Neural progenitor cell (in vitro differentiated cells): ENCODE measurements at regions not wholly inside any gene's neighbourhood (a gene's known extent, or its start where the extent isn't known, plus 50 kb on each side); places are given as distances from the start of the nearest gene placed in this dataset.

ENCODE experiments used
- DNase-seq: peaks from one replicate; pipeline ENCODE4 v3.0.0-alpha.2; 2016; ENCODE audit warnings: low spot score
- H2AFZ ChIP-seq: fragments of 200-600 bp; sonication (generic); replicated peaks from 2 replicates; pipeline ENCODE4 v1.6.1; 2016; ENCODE audit warnings: antibody characterized with exemption
- H3F3A ChIP-seq: fragments of 200-600 bp; sonication (generic); 2 replicates; pipeline ENCODE4 v1.6.1; 2016; ENCODE audit warnings: antibody characterized with exemption, low read depth
- H3K27ac ChIP-seq: fragments of 200-600 bp; sonication (generic); 2 replicates; pipeline ENCODE4 v1.5.1; 2016; ENCODE audit warnings: mild to moderate bottlenecking
- H3K27me3 ChIP-seq: fragments of 200-600 bp; sonication (generic); 2 replicates; pipeline ENCODE4 v1.6.1; 2016; ENCODE audit warnings: mild to moderate bottlenecking, moderate library complexity
- H3K36me3 ChIP-seq: fragments of 200-600 bp; sonication (generic); 2 replicates; pipeline ENCODE4 v1.5.1; 2016
- H3K4me1 ChIP-seq: fragments of 200-600 bp; sonication (generic); 2 replicates; pipeline ENCODE4 v1.6.1; 2016; ENCODE audit warnings: mixed run types
- H3K4me2 ChIP-seq: fragments of 200-600 bp; sonication (generic); 2 replicates; pipeline ENCODE4 v1.6.1; 2016
- H3K4me3 ChIP-seq: fragments of 200-600 bp; sonication (generic); 2 replicates; pipeline ENCODE4 v1.5.1; 2016
- H3K79me2 ChIP-seq: fragments of 200-600 bp; sonication (generic); 2 replicates; pipeline ENCODE4 v1.6.1; 2016; ENCODE audit warnings: low read depth
- H3K9ac ChIP-seq: fragments of 200-600 bp; sonication (generic); 2 replicates; pipeline ENCODE4 v1.6.1; 2016
- H3K9me3 ChIP-seq: fragments of 200-600 bp; sonication (generic); 2 replicates; pipeline ENCODE4 v1.5.1; 2016; ENCODE audit warnings: low read depth
- H4K20me1 ChIP-seq: fragments of 200-600 bp; sonication (generic); 2 replicates; pipeline ENCODE4 v1.6.1; 2016; ENCODE audit warnings: low read depth
- H3K27ac Mint-ChIP-seq: 3 replicates; pipeline ENCODE4 v1.8.0; 2021; ENCODE audit warnings: mixed read lengths
- H3K27me3 Mint-ChIP-seq: 2 replicates; pipeline ENCODE4 v1.8.0; 2022; ENCODE audit warnings: low read depth, mild to moderate bottlenecking, inconsistent platforms, moderate library complexity, mixed read lengths; ENCODE audit not compliant: insufficient read depth
- H3K36me3 Mint-ChIP-seq: 3 replicates; pipeline ENCODE4 v1.8.0; 2021; ENCODE audit warnings: mixed read lengths
- H3K4me1 Mint-ChIP-seq: 3 replicates; pipeline ENCODE4 v1.8.0; 2021; ENCODE audit warnings: mixed read lengths
- H3K4me3 Mint-ChIP-seq: 3 replicates; pipeline ENCODE4 v1.8.0; 2021; ENCODE audit warnings: mild to moderate bottlenecking, moderate library complexity, mixed read lengths
- H3K9me3 Mint-ChIP-seq: 3 replicates; pipeline ENCODE4 v1.8.0; 2020; ENCODE audit warnings: mixed read lengths
- EZH2 ChIP-seq: fragments of 200-600 bp; sonication (generic); IDR thresholded peaks from 2 replicates; pipeline ENCODE4 v1.6.1; 2017; ENCODE audit warnings: antibody characterized with exemption, mild to moderate bottlenecking, moderate library complexity
- EZH2phosphoT487 ChIP-seq: fragments of 200-600 bp; sonication (generic); IDR thresholded peaks from 2 replicates; pipeline ENCODE4 v1.6.1; 2017; ENCODE audit warnings: antibody characterized with exemption
- TF ChIP-seq, protein P1 (sequence below): fragments of 200-600 bp; sonication (generic); IDR thresholded peaks from 2 replicates; pipeline ENCODE4 v1.5.1; 2017; ENCODE audit warnings: antibody characterized with exemption, mild to moderate bottlenecking

DNA sequence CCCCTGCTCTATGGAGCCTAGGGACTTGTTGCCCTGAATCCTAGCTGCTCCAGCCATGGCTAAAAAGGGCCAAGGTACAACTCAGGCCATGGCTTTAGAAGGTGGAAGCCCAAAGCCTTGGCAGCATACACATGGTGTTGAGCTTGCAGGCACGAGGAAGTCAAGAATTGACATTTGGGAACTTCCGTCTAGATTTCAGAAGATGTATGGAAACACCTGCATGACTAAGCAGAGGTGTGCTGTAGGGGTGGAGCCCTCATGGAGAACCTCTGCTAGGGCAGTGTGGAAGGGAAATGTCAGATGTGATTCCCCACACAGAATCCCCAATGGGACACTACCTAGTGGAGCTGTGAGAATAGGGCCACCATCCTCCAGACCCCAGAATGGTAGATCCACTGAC is 95.1 kb upstream of the TMEM170B start:
- Histone ChIP-seq H3K27ac (no peak overlapping the region), H3K79me2 (no peaks in the 10 kb centered on the region), H3K4me3 (no peak overlapping the region), H3K4me1 (no peaks in the 10 kb centered on the region), H3K27me3 (no peaks in the 10 kb centered on the region), H3K36me3 (no peaks in the 10 kb centered on the region), H3F3A (no peaks in the 10 kb centered on the region), H3K4me2 (no peak overlapping the region), H3K9me3 (no peaks in the 10 kb centered on the region), H2AFZ (no peak overlapping the region), H4K20me1 (no peaks in the 10 kb centered on the region), H3K9ac (no peak overlapping the region)
- Mint-ChIP-seq H3K36me3 (no peaks in the 10 kb centered on the region), H3K4me3 (no peak overlapping the region), H3K27me3 (no peaks in the 10 kb centered on the region), H3K27ac (no peak overlapping the region), H3K4me1 (no peaks in the 10 kb centered on the region), H3K9me3 (peaks cover 11% of the 10 kb centered on the region)
- TF ChIP-seq EZH2phosphoT487 (no peak), EZH2 (no peak)
- TF ChIP-seq, protein P1, sequence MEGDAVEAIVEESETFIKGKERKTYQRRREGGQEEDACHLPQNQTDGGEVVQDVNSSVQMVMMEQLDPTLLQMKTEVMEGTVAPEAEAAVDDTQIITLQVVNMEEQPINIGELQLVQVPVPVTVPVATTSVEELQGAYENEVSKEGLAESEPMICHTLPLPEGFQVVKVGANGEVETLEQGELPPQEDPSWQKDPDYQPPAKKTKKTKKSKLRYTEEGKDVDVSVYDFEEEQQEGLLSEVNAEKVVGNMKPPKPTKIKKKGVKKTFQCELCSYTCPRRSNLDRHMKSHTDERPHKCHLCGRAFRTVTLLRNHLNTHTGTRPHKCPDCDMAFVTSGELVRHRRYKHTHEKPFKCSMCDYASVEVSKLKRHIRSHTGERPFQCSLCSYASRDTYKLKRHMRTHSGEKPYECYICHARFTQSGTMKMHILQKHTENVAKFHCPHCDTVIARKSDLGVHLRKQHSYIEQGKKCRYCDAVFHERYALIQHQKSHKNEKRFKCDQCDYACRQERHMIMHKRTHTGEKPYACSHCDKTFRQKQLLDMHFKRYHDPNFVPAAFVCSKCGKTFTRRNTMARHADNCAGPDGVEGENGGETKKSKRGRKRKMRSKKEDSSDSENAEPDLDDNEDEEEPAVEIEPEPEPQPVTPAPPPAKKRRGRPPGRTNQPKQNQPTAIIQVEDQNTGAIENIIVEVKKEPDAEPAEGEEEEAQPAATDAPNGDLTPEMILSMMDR, result no peak
- DNase-seq, result no peak

DNA sequence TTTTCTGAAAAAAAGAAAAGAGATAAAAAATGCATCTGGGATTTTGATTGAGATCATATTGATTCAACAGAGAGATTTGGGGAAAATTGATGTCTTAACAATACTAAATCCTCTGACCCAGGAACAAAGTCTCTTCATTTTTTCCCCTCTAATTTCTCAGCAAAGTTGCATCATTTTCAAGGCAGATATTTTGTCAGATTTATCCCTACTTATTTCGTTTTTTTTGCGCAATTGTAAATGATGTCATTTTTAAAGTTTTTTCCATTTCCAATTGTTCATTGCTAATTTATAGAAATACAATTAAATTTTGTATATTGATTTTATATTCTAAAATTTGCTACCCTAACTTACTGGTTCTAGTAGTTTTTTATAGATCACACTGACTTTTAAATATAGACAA is 97.7 kb upstream of the TMEM170B start:
- Histone ChIP-seq H3K4me2 (no peak overlapping the region), H2AFZ (no peak overlapping the region), H4K20me1 (no peaks in the 10 kb centered on the region), H3K79me2 (no peaks in the 10 kb centered on the region), H3K27ac (no peak overlapping the region), H3K27me3 (no peaks in the 10 kb centered on the region), H3K9me3 (no peaks in the 10 kb centered on the region), H3F3A (no peaks in the 10 kb centered on the region), H3K36me3 (no peaks in the 10 kb centered on the region), H3K4me3 (no peak overlapping the region), H3K9ac (no peak overlapping the region), H3K4me1 (no peaks in the 10 kb centered on the region)
- DNase-seq, result no peak
- Mint-ChIP-seq H3K36me3 (no peaks in the 10 kb centered on the region), H3K27me3 (no peaks in the 10 kb centered on the region), H3K9me3 (peaks cover 7% of the 10 kb centered on the region), H3K4me1 (no peaks in the 10 kb centered on the region), H3K4me3 (no peak overlapping the region), H3K27ac (no peak overlapping the region)
- TF ChIP-seq EZH2phosphoT487 (no peak), EZH2 (no peak)
- TF ChIP-seq, protein P1, result no peak

DNA sequence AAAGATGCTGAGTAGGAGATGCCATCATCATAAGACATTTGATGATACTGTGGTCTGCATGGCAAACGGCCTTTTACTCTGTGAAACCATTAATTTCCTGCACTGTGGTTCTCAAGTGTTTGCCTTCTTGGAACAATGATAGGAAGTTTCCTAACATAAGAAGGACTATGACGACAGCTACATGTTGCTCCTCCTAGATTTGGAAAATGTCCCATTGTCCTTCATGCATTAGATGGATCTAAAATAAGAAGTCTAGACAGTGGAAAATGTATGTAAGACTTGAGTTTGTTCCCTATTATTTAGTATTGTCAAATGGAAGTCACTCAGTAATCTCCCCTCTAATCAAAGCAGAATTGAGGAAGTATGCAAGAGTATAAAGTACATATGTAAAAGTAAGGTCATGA is 98.5 kb upstream of the TMEM170B start:
- no peak overlapping the region for H3K4me2 ChIP-seq
- H3K79me2 ChIP-seq, result no peaks in the 10 kb centered on the region
- H3K36me3 Mint-ChIP-seq, result no peaks in the 10 kb centered on the region
- H3K4me1 ChIP-seq, result no peaks in the 10 kb centered on the region
- no peak for DNase-seq
- TF ChIP-seq EZH2, result no peak
- TF ChIP-seq, protein P1, result no peak
- TF ChIP-seq EZH2phosphoT487, result no peak
- no peaks in the 10 kb centered on the region for H3F3A ChIP-seq
- no peak overlapping the region for H3K4me3 Mint-ChIP-seq
- no peak overlapping the region for H2AFZ ChIP-seq
- no peaks in the 10 kb centered on the region for H3K27me3 Mint-ChIP-seq
- H3K9me3 Mint-ChIP-seq, result peaks cover 3% of the 10 kb centered on the region
- no peaks in the 10 kb centered on the region for H4K20me1 ChIP-seq
- H3K4me3 ChIP-seq, result no peak overlapping the region
- H3K27ac Mint-ChIP-seq, result no peak overlapping the region
- H3K36me3 ChIP-seq, result no peaks in the 10 kb centered on the region
- no peaks in the 10 kb centered on the region for H3K4me1 Mint-ChIP-seq
- no peaks in the 10 kb centered on the region for H3K27me3 ChIP-seq
- no peak overlapping the region for H3K9ac ChIP-seq
- H3K9me3 ChIP-seq, result no peaks in the 10 kb centered on the region
- no peak overlapping the region for H3K27ac ChIP-seq
